A673 (cell line): ENCODE measurements at regions not wholly inside any gene's neighbourhood (a gene's known extent, or its start where the extent isn't known, plus 50 kb on each side); places are given as distances from the start of the nearest gene placed in this dataset.

Experiments used
- BruUV-seq: library from RNA; stranded (reverse); fragments of 400-500 nt; replicated peaks from 2 replicates; lab custom pipeline; 2021; lab: Mats Ljungman, UMichigan
- CTCF ChIA-PET: fragments of 300-600 bp; sonication (Branson Sonifier 250); formaldehyde crosslinking; loops from one replicate; lab custom pipeline; 2022; ENCODE audit warnings: antibody characterized with exemption; lab: Charles Lee
- POLR2A ChIA-PET: fragments of 300-600 bp; sonication (Branson Sonifier 250); formaldehyde crosslinking; loops from one replicate; lab custom pipeline; 2022; ENCODE audit warnings: antibody characterized with exemption; ENCODE audit not compliant: low non-redundant PET; lab: Charles Lee
- DNase-seq: peaks from one replicate; pipeline ENCODE4 v3.0.0-alpha.2; 2015; ENCODE audit warnings: low spot score
- H3K27ac ChIP-seq: fragments of 200-600 bp; sonication (generic); 2 replicates; pipeline ENCODE4 v1.5.1; 2016; ENCODE audit warnings: mixed run types, low read depth, mild to moderate bottlenecking, mixed read lengths, antibody characterized with exemption, low read length; ENCODE audit not compliant: poor library complexity, severe bottlenecking
- H3K27me3 ChIP-seq: fragments of 200-600 bp; sonication (generic); replicated peaks from 2 replicates; pipeline ENCODE4 v1.6.1; 2017; ENCODE audit warnings: mixed run types, low read depth, mild to moderate bottlenecking, mixed read lengths, antibody characterized with exemption, low read length; ENCODE audit not compliant: insufficient read depth, poor library complexity
- H3K36me3 ChIP-seq: fragments of 200-600 bp; sonication (generic); 2 replicates; pipeline ENCODE4 v1.6.1; 2016; ENCODE audit warnings: mixed run types, mild to moderate bottlenecking, mixed read lengths, antibody characterized with exemption, low read length; ENCODE audit not compliant: insufficient read depth, poor library complexity, severe bottlenecking
- H3K4me1 ChIP-seq: fragments of 200-600 bp; sonication (generic); 2 replicates; pipeline ENCODE4 v1.6.1; 2017; ENCODE audit warnings: mixed run types, mild to moderate bottlenecking, mixed read lengths, antibody characterized with exemption, low read length; ENCODE audit not compliant: insufficient read depth, poor library complexity, severe bottlenecking
- H3K4me3 ChIP-seq: fragments of 200-600 bp; sonication (generic); 2 replicates; pipeline ENCODE4 v1.5.1; 2016; ENCODE audit warnings: low read depth, mixed run types, mild to moderate bottlenecking, mixed read lengths, low read length; ENCODE audit not compliant: poor library complexity, severe bottlenecking
- H3K9me3 ChIP-seq: fragments of 200-600 bp; sonication (generic); 2 replicates; pipeline ENCODE4 v1.6.1; 2016; ENCODE audit warnings: mixed run types, low read depth, mild to moderate bottlenecking, mixed read lengths, antibody characterized with exemption, low read length; ENCODE audit not compliant: poor library complexity, severe bottlenecking
- CTCF ChIP-seq: fragments of 300-800, 200-600 bp; sonication (generic); conservative IDR thresholded peaks from 2 replicates; pipeline ENCODE4 v1.5.1; 2017; ENCODE audit warnings: low read depth, mild to moderate bottlenecking, antibody characterized with exemption, low read length, moderate library complexity, mixed read lengths
- EZH2 ChIP-seq: fragments of 200-600 bp; sonication (generic); IDR thresholded peaks from 2 replicates; pipeline ENCODE4 v1.6.1; 2017; ENCODE audit warnings: borderline replicate concordance, low read depth, mild to moderate bottlenecking, mixed read lengths, antibody characterized with exemption, low read length; ENCODE audit not compliant: poor library complexity, severe bottlenecking
- intact Hi-C: fragments of 100-400 bp; cut with micrococcal nuclease; formaldehyde crosslinking; loops from one replicate; pipeline ENCODE4 v1.10.0; 2022; ENCODE audit not compliant: unreplicated experiment

GRCh38 chr6:95660544-95660943 is 83.2 kb downstream of the MANEA start:
- no TSS peak for BruUV-seq
- intact Hi-C loops = no loop called here
- Histone ChIP-seq H3K9me3 (no peaks in the 10 kb centered on the region), H3K27ac (no peak overlapping the region), H3K27me3 (no peaks in the 10 kb centered on the region), H3K4me1 (no peaks in the 10 kb centered on the region), H3K36me3 (no peaks in the 10 kb centered on the region), H3K4me3 (no peak overlapping the region)
- DNase-seq = no peak
- ChIA-PET POLR2A (no interaction called here), CTCF (no interaction called here)
- TF ChIP-seq CTCF = no peak
- TF ChIP-seq EZH2 = no peak

- BruUV-seq = no TSS peak
- TF ChIP-seq EZH2 (no peak), CTCF (no peak)
- Histone ChIP-seq H3K27ac (no peak overlapping the region), H3K4me3 (no peak overlapping the region), H3K4me1 (no peaks in the 10 kb centered on the region), H3K27me3 (no peaks in the 10 kb centered on the region), H3K36me3 (no peaks in the 10 kb centered on the region), H3K9me3 (peaks cover 5% of the 10 kb centered on the region)
- intact Hi-C loops = no loop called here
- POLR2A ChIA-PET = no interaction called here
- DNase-seq = no peak
- CTCF ChIA-PET = no interaction called here
Observed at GRCh38 chr6:95670011-95670463, 92.7 kb downstream of the MANEA start.

- no peaks in the 10 kb centered on the region for H3K9me3 ChIP-seq
- no peak for DNase-seq
- no peak overlapping the region for H3K4me3 ChIP-seq
- TF ChIP-seq EZH2 (no peak), CTCF (no peak)
- POLR2A ChIA-PET = no interaction called here
- H3K27ac ChIP-seq = no peak overlapping the region
- no peaks in the 10 kb centered on the region for H3K36me3 ChIP-seq
- CTCF ChIA-PET = no interaction called here
- no peaks in the 10 kb centered on the region for H3K4me1 ChIP-seq
- no TSS peak for BruUV-seq
- no peaks in the 10 kb centered on the region for H3K27me3 ChIP-seq
- intact Hi-C loops = no loop called here
Observed at GRCh38 chr6:95676011-95676628, 98.8 kb downstream of the MANEA start.
